ENCODE measurements at regions not wholly inside any gene's neighbourhood (a gene's known extent, or its start where the extent isn't known, plus 50 kb on each side); places are given as distances from the start of the nearest gene placed in this dataset.

GRCh38 chr3:94440767-94441493 lies 378.1 kb downstream of the NSUN3 start:
- Mint-ChIP-seq H3K36me3 (peaks cover 12% of the 10 kb centered on the region), H3K27ac (no peak overlapping the region), H3K27me3 (ENCODE audit: low read depth in 2 of 2) (no peaks in the 10 kb centered on the region), H3K4me3 (no peak overlapping the region), H3K9me3 (peaks cover 3 to 12% of the 10 kb centered on the region in 2 donors), H3K4me1 (no peaks in the 10 kb centered on the region)
- no peak overlapping the region for H3K27ac ChIP-seq (ENCODE audit: low read length)
- H3K4me3 ChIP-seq (ENCODE audit: low read length): no peak overlapping the region
- H3K36me3 ChIP-seq (ENCODE audit: control insufficient read depth, insufficient read depth, low read length): no peaks in the 10 kb centered on the region
- WGBS (ENCODE audit: insufficient coverage): 83% methylated on average over 2 of the region's 3 CpGs
- H3K9me3 ChIP-seq (ENCODE audit: control insufficient read depth, insufficient read depth, low read length): peaks cover 14% of the 10 kb centered on the region
- ATAC-seq: no peak
- no peak for TF ChIP-seq CTCF (IDR thresholded peaks at IDR 0.05)
- H3K27me3 ChIP-seq (ENCODE audit: control insufficient read depth, insufficient read depth, low read length): no peaks in the 10 kb centered on the region
- DNase-seq: no peak
- H3K4me1 ChIP-seq (ENCODE audit: control insufficient read depth, insufficient read depth, low read length): no peaks in the 10 kb centered on the region
- intact Hi-C loops (cut with micrococcal nuclease): no loop called here

GRCh38 chr3:94441494-94441847 lies 378.6 kb downstream of the NSUN3 start:
- H3K27me3 Mint-ChIP-seq (ENCODE audit: low read depth in 2 of 2): no peaks in the 10 kb centered on the region
- no peak for TF ChIP-seq CTCF (IDR thresholded peaks at IDR 0.05)
- intact Hi-C loops (cut with micrococcal nuclease): no loop called here
- ATAC-seq: no peak
- no peak overlapping the region for H3K27ac ChIP-seq (ENCODE audit: low read length)
- H3K4me3 ChIP-seq (ENCODE audit: low read length): no peak overlapping the region
- H3K4me3 Mint-ChIP-seq: no peak overlapping the region
- no peak for DNase-seq
- no peaks in the 10 kb centered on the region for H3K4me1 ChIP-seq (ENCODE audit: control insufficient read depth, insufficient read depth, low read length)
- no peaks in the 10 kb centered on the region for H3K27me3 ChIP-seq (ENCODE audit: control insufficient read depth, insufficient read depth, low read length)
- peaks cover 3 to 12% of the 10 kb centered on the region in 2 donors for H3K9me3 Mint-ChIP-seq
- H3K27ac Mint-ChIP-seq: no peak overlapping the region
- WGBS (ENCODE audit: insufficient coverage): no CpG with 5 or more reads among the region's 1 CpG
- H3K36me3 ChIP-seq (ENCODE audit: control insufficient read depth, insufficient read depth, low read length): no peaks in the 10 kb centered on the region
- peaks cover 14% of the 10 kb centered on the region for H3K9me3 ChIP-seq (ENCODE audit: control insufficient read depth, insufficient read depth, low read length)
- H3K36me3 Mint-ChIP-seq: peaks cover 12% of the 10 kb centered on the region
- no peaks in the 10 kb centered on the region for H3K4me1 Mint-ChIP-seq

- no peak overlapping the region for H3K27ac ChIP-seq (ENCODE audit: low read length)
- Mint-ChIP-seq H3K27ac (no peak overlapping the region), H3K36me3 (no peaks in the 10 kb centered on the region), H3K4me3 (no peak overlapping the region), H3K9me3 (peaks cover 9 to 14% of the 10 kb centered on the region in 2 donors), H3K4me1 (no peaks in the 10 kb centered on the region), H3K27me3 (ENCODE audit: low read depth in 2 of 2) (no peaks in the 10 kb centered on the region)
- intact Hi-C loops (cut with micrococcal nuclease): no loop called here
- H3K4me1 ChIP-seq (ENCODE audit: control insufficient read depth, insufficient read depth, low read length): no peaks in the 10 kb centered on the region
- WGBS (ENCODE audit: insufficient coverage): 100% methylated on average over 1 of the region's 1 CpG
- H3K36me3 ChIP-seq (ENCODE audit: control insufficient read depth, insufficient read depth, low read length): no peaks in the 10 kb centered on the region
- no peak for ATAC-seq
- no peaks in the 10 kb centered on the region for H3K9me3 ChIP-seq (ENCODE audit: control insufficient read depth, insufficient read depth, low read length)
- H3K4me3 ChIP-seq (ENCODE audit: low read length): no peak overlapping the region
- no peaks in the 10 kb centered on the region for H3K27me3 ChIP-seq (ENCODE audit: control insufficient read depth, insufficient read depth, low read length)
- DNase-seq: no peak
- TF ChIP-seq CTCF (IDR thresholded peaks at IDR 0.05): no peak
Observed at GRCh38 chr3:94453864-94454263, 391.0 kb downstream of the NSUN3 start.

- TF ChIP-seq CTCF (IDR thresholded peaks at IDR 0.05): no peak
- no peaks in the 10 kb centered on the region for H3K36me3 ChIP-seq (ENCODE audit: control insufficient read depth, insufficient read depth, low read length)
- Mint-ChIP-seq H3K36me3 (no peaks in the 10 kb centered on the region), H3K4me3 (no peak overlapping the region), H3K27ac (no peak overlapping the region), H3K9me3 (peaks cover 9 to 11% of the 10 kb centered on the region in 2 donors), H3K4me1 (no peaks in the 10 kb centered on the region), H3K27me3 (ENCODE audit: low read depth in 2 of 2) (no peaks in the 10 kb centered on the region)
- H3K9me3 ChIP-seq (ENCODE audit: control insufficient read depth, insufficient read depth, low read length): no peaks in the 10 kb centered on the region
- H3K4me3 ChIP-seq (ENCODE audit: low read length): no peak overlapping the region
- intact Hi-C loops (cut with micrococcal nuclease): no loop called here
- no peaks in the 10 kb centered on the region for H3K4me1 ChIP-seq (ENCODE audit: control insufficient read depth, insufficient read depth, low read length)
- no peak for ATAC-seq
- 88% methylated on average over 1 of the region's 1 CpG for WGBS (ENCODE audit: insufficient coverage)
- DNase-seq: no peak
- no peak overlapping the region for H3K27ac ChIP-seq (ENCODE audit: low read length)
- H3K27me3 ChIP-seq (ENCODE audit: control insufficient read depth, insufficient read depth, low read length): no peaks in the 10 kb centered on the region
Observed at GRCh38 chr3:94459167-94459566, 396.3 kb downstream of the NSUN3 start.

Data from natural killer cell (primary cell).